ENCODE measurements at regions not wholly inside any gene's neighbourhood (a gene's known extent, or its start where the extent isn't known, plus 50 kb on each side); places are given as distances from the start of the nearest gene placed in this dataset.

GRCh38 chr2:129673847-129674711, 305.4 kb upstream of the RAB6C start:
- no peak overlapping the region for H3K4me3 ChIP-seq (ENCODE audit: control insufficient read depth, low read depth, low read length)
- no peak for DNase-seq (ENCODE audit: low read depth)
- no peak for TF ChIP-seq CTCF (IDR thresholded peaks at IDR 0.05; ENCODE audit: control insufficient read depth, insufficient read depth, low read depth, low read length, missing control alignments)

- TF ChIP-seq CTCF (IDR thresholded peaks at IDR 0.05; ENCODE audit: control insufficient read depth, insufficient read depth, low read depth, low read length, missing control alignments): no peak
- no peak overlapping the region for H3K4me3 ChIP-seq (ENCODE audit: control insufficient read depth, low read depth, low read length)
- DNase-seq (ENCODE audit: low read depth): no peak
These were observed 300.7 kb upstream of the RAB6C start for GRCh38 chr2:129678751-129679150.

- no peak overlapping the region for H3K4me3 ChIP-seq (ENCODE audit: control insufficient read depth, low read depth, low read length)
- DNase-seq (ENCODE audit: low read depth): no peak
- no peak for TF ChIP-seq CTCF (IDR thresholded peaks at IDR 0.05; ENCODE audit: control insufficient read depth, insufficient read depth, low read depth, low read length, missing control alignments)
These were observed 297.7 kb upstream of the RAB6C start for GRCh38 chr2:129681788-129682187.

GRCh38 chr2:129689653-129690448, 289.6 kb upstream of the RAB6C start:
- no peak overlapping the region for H3K4me3 ChIP-seq (ENCODE audit: control insufficient read depth, low read depth, low read length)
- no peak for DNase-seq (ENCODE audit: low read depth)
- TF ChIP-seq CTCF (IDR thresholded peaks at IDR 0.05; ENCODE audit: control insufficient read depth, insufficient read depth, low read depth, low read length, missing control alignments): no peak

- no peak for DNase-seq (ENCODE audit: low read depth)
- no peak overlapping the region for H3K4me3 ChIP-seq (ENCODE audit: control insufficient read depth, low read depth, low read length)
- TF ChIP-seq CTCF (IDR thresholded peaks at IDR 0.05; ENCODE audit: control insufficient read depth, insufficient read depth, low read depth, low read length, missing control alignments): no peak
These were observed 284.0 kb upstream of the RAB6C start for GRCh38 chr2:129695496-129695895.

- TF ChIP-seq CTCF (IDR thresholded peaks at IDR 0.05; ENCODE audit: control insufficient read depth, insufficient read depth, low read depth, low read length, missing control alignments): no peak
- no peak for DNase-seq (ENCODE audit: low read depth)
- H3K4me3 ChIP-seq (ENCODE audit: control insufficient read depth, low read depth, low read length): no peak overlapping the region
These were observed 280.9 kb upstream of the RAB6C start for GRCh38 chr2:129698593-129698992.
